ENCODE measurements at regions not wholly inside any gene's neighbourhood (a gene's known extent, or its start where the extent isn't known, plus 50 kb on each side); places are given as distances from the start of the nearest gene placed in this dataset.
A peak's percentile ranks its signal among the peaks of the same experiment; 100 is the strongest.

DNA sequence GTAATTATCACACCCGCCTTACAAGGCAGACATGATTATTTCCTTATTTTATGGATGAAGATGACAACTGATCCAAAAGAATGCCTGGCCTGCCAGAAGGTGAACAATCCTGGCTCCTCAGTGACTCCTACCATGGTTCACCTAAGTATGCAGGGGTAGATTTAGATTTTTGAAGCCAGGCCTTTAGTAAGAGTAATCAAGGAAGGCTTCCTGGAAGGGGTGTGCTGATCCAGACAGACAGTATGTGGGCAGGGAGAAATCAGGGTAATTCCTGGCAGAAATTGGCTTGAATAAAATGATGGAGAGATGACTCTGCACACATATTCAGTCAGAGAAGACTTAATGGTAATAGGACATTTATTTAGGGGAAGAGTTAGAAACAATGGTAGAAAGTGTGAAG, 637.7 kb upstream of the FANCL start:
- Mint-ChIP-seq H3K27me3 (ENCODE audit: low read depth) (peaks cover 4% of the 10 kb centered on the region), H3K36me3 (ENCODE audit: low read depth) (no peaks in the 10 kb centered on the region), H3K9me3 (no peaks in the 10 kb centered on the region), H3K27ac (no peak overlapping the region), H3K4me3 (no peak overlapping the region), H3K4me1 (no peaks in the 10 kb centered on the region)
- TF ChIP-seq, protein P1, sequence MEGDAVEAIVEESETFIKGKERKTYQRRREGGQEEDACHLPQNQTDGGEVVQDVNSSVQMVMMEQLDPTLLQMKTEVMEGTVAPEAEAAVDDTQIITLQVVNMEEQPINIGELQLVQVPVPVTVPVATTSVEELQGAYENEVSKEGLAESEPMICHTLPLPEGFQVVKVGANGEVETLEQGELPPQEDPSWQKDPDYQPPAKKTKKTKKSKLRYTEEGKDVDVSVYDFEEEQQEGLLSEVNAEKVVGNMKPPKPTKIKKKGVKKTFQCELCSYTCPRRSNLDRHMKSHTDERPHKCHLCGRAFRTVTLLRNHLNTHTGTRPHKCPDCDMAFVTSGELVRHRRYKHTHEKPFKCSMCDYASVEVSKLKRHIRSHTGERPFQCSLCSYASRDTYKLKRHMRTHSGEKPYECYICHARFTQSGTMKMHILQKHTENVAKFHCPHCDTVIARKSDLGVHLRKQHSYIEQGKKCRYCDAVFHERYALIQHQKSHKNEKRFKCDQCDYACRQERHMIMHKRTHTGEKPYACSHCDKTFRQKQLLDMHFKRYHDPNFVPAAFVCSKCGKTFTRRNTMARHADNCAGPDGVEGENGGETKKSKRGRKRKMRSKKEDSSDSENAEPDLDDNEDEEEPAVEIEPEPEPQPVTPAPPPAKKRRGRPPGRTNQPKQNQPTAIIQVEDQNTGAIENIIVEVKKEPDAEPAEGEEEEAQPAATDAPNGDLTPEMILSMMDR (IDR thresholded peaks at IDR 0.05; ENCODE audit: unreplicated experiment in 3 of 3): no peak

DNA sequence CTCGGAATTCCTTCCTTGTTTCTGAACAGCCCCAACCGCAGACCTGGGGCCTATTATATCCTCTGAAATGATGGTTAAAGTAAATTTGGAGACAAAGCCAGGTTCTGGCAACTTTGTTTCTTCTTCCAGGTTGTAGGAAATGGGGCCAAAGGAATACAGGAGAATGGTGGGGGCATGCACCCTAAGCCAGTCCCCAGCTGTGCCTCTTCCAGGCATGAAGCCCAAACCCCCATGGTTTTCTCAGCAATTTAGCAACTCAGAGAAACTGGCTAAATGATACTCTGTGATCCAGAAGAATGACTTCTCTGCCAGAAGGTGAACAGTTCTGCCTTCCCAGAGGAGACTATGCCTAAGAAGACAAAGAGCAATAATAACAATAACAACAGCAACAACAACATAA, 635.0 kb upstream of the FANCL start:
- H3K36me3 Mint-ChIP-seq (ENCODE audit: low read depth): no peaks in the 10 kb centered on the region
- no peak overlapping the region for H3K4me3 Mint-ChIP-seq
- H3K27me3 Mint-ChIP-seq (ENCODE audit: low read depth): peaks cover 4% of the 10 kb centered on the region
- no peak overlapping the region for H3K27ac Mint-ChIP-seq
- no peaks in the 10 kb centered on the region for H3K9me3 Mint-ChIP-seq
- H3K4me1 Mint-ChIP-seq: no peaks in the 10 kb centered on the region
- TF ChIP-seq, protein P1 (IDR thresholded peaks at IDR 0.05; ENCODE audit: unreplicated experiment in 3 of 3): no peak

DNA sequence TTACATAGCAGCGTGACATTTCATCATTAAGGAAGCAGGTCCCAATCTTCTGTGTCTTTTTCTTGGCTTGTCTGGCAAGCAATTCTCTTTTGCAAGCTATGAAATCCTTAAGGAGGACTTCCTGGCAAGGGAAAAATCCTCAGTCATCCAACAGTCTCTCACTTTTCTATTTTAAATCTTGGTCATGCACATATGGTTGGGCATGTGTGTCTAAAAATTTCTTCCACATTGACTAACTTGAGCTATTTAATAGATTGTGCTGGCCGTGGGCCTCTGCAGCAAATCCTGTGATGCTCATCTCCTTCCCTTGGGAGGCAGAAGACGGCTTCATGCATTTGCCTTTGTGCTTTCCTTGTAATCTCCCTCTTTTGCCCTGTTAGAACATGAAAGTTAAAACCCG, 634.3 kb upstream of the FANCL start:
- Mint-ChIP-seq H3K36me3 (ENCODE audit: low read depth) (no peaks in the 10 kb centered on the region), H3K9me3 (no peaks in the 10 kb centered on the region), H3K4me3 (no peak overlapping the region), H3K27me3 (ENCODE audit: low read depth) (peaks cover 4% of the 10 kb centered on the region), H3K4me1 (no peaks in the 10 kb centered on the region), H3K27ac (no peak overlapping the region)
- TF ChIP-seq, protein P1 (IDR thresholded peaks at IDR 0.05; ENCODE audit: unreplicated experiment in 3 of 3): no peak

DNA sequence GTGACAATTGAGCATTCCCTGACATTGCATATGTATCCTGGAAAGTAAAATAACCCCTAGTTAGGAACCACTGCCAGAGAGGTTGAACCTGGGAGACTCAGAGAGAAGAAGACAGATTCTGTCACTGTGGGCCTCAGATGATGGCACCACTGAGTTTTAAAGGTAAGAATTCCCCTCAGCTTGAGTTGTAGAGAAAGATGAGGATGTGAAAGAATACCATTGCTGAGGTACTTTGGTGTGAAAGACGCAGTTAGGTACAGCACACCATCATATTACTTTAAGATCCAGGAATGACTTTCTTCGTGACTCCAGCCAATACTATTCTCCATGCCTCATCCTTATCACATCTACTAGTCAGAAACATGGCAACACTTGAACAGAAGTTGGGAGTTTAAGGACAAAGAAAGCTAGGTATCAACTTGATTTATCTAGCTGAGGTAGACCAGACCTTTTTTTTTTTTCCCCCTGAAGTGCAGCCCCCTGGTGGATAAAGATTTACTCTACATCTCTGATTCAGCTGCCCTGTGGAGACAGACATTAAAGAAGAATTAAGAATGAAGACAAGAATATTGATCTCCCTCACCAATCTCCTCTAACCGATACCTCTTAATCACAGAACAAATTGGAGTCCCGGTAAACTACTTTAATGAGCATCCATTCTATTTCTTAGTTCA, 630.5 kb upstream of the FANCL start:
- TF ChIP-seq, protein P1 (IDR thresholded peaks at IDR 0.05; ENCODE audit: unreplicated experiment in 3 of 3): no peak
- Mint-ChIP-seq H3K27me3 (ENCODE audit: low read depth) (no peaks in the 10 kb centered on the region), H3K36me3 (ENCODE audit: low read depth) (no peaks in the 10 kb centered on the region), H3K9me3 (no peaks in the 10 kb centered on the region), H3K27ac (no peak overlapping the region), H3K4me3 (no peak overlapping the region), H3K4me1 (no peaks in the 10 kb centered on the region)

DNA sequence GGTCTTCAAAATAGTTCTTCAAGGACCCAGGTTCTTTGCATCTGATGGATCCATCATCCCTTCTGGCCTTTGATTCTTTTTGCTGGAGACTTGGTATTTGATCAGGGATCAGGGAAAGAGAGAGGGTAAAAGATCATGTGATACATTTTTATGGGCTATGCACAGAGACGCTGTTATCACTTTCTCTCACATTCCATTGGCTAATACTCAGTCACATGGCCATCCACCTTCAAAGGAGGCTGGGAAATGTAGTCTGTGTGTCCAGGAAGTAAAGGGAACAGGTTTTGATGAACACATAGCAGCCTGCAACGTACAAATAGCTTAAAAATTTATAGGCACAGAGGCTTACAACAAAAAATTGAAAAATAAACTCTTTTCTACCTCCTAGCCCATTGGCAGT, 629.6 kb upstream of the FANCL start:
- Mint-ChIP-seq H3K9me3 (no peaks in the 10 kb centered on the region), H3K27ac (no peak overlapping the region), H3K4me3 (no peak overlapping the region), H3K36me3 (ENCODE audit: low read depth) (no peaks in the 10 kb centered on the region), H3K27me3 (ENCODE audit: low read depth) (no peaks in the 10 kb centered on the region), H3K4me1 (no peaks in the 10 kb centered on the region)
- TF ChIP-seq, protein P1 (IDR thresholded peaks at IDR 0.05; ENCODE audit: unreplicated experiment in 3 of 3): no peak

DNA sequence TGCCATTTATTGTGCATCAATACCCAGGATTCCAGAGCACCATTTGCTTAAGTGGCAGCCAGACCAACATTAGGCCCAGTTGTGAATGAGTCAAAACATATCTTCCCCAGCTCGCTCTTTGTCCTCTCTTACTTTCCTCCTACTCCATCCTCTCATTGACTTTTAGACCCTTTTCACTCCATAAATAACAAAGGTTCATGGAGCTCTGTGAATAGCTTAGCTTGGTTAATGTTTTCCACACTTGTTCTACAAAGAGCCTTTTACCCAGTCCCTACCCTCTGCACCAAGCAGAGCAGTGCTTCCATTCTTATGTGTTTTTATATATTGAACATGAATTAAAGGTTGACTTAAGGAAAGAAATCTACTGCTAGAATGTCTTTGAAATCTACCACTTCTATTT, 625.8 kb upstream of the FANCL start:
- H3K36me3 Mint-ChIP-seq (ENCODE audit: low read depth): no peaks in the 10 kb centered on the region
- H3K27me3 Mint-ChIP-seq (ENCODE audit: low read depth): no peaks in the 10 kb centered on the region
- TF ChIP-seq, protein P1 (IDR thresholded peaks at IDR 0.05; ENCODE audit: unreplicated experiment in 3 of 3): no peak
- no peaks in the 10 kb centered on the region for H3K4me1 Mint-ChIP-seq
- peak overlapping the region in 1 of 3 experiments; percentile 44 for H3K27ac Mint-ChIP-seq
- H3K9me3 Mint-ChIP-seq: no peaks in the 10 kb centered on the region
- no peak overlapping the region for H3K4me3 Mint-ChIP-seq

Data from nephron (organoid).